Gastroesophageal sphincter (tissue), 3 donors: ENCODE measurements at regions not wholly inside any gene's neighbourhood (a gene's known extent, or its start where the extent isn't known, plus 50 kb on each side); places are given as distances from the start of the nearest gene placed in this dataset.

Experiments
- CTCF ChIP-seq, 4 experiments: fragments of 200-600 bp in 2 of 4; fragments of 450-650 bp in 2 of 4; sonication (generic) in 1 of 4; IDR thresholded peaks; one replicate each; pipeline ENCODE4 v1.5.1; 2017 to 2019; ENCODE audit warnings: antibody characterized with exemption in 4 of 4, mild to moderate bottlenecking in 2 of 4, moderate library complexity in 2 of 4
- EP300 ChIP-seq: sonication (generic); formaldehyde crosslinking; IDR thresholded peaks from one replicate; pipeline ENCODE4 v1.6.1; 2017; ENCODE audit warnings: antibody characterized with exemption, mild to moderate bottlenecking
- POLR2A ChIP-seq, 2 donors: fragments of 450-650 bp; IDR thresholded peaks; one replicate each; pipeline ENCODE4 v1.6.1; 2017; ENCODE audit warnings: antibody characterized with exemption in 2 of 2, mild to moderate bottlenecking in 2 of 2, moderate library complexity in 1 of 2

- no peak for TF ChIP-seq EP300
- no peak for TF ChIP-seq CTCF (IDR thresholded peaks at IDR 0.05)
- TF ChIP-seq POLR2A (IDR thresholded peaks at IDR 0.05) = no peak
Measured at GRCh38 chr12:127301876-127302275, 965.1 kb upstream of the TMEM132C start.
